ENCODE measurements at regions not wholly inside any gene's neighbourhood (a gene's known extent, or its start where the extent isn't known, plus 50 kb on each side); places are given as distances from the start of the nearest gene placed in this dataset.

DNA sequence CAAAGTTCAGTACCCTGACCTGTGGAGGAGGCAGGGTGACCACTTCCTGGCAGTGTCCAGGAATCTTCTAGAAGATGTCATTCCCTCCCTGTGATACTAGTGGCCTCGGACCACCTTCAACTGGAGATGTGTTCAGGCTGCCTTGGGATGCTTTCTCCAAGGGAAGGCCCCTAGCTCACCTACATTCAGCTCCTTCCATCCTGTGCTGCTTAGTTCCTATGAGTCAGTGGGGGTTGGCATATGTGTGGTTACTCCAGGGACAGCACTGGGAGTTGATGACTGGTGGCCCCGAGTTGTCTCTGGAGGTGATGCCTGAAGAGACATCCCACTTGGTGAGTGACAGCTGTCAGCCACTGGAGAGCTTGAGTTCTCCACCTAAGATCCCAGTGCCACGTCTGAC, 81.8 kb upstream of the OR9Q1 start:
- TF ChIP-seq, protein P1, sequence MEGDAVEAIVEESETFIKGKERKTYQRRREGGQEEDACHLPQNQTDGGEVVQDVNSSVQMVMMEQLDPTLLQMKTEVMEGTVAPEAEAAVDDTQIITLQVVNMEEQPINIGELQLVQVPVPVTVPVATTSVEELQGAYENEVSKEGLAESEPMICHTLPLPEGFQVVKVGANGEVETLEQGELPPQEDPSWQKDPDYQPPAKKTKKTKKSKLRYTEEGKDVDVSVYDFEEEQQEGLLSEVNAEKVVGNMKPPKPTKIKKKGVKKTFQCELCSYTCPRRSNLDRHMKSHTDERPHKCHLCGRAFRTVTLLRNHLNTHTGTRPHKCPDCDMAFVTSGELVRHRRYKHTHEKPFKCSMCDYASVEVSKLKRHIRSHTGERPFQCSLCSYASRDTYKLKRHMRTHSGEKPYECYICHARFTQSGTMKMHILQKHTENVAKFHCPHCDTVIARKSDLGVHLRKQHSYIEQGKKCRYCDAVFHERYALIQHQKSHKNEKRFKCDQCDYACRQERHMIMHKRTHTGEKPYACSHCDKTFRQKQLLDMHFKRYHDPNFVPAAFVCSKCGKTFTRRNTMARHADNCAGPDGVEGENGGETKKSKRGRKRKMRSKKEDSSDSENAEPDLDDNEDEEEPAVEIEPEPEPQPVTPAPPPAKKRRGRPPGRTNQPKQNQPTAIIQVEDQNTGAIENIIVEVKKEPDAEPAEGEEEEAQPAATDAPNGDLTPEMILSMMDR (IDR thresholded peaks at IDR 0.05; ENCODE audit: low read depth, low read length, missing input control): no peak
- TF ChIP-seq NR2F2 (IDR thresholded peaks at IDR 0.05): no peak
- no peak for TF ChIP-seq TAF1 (conservative IDR thresholded peaks at IDR 0.05)

Data from liver (tissue), 3 donors.